Neural crest cell (in vitro differentiated cells): ENCODE measurements at regions not wholly inside any gene's neighbourhood (a gene's known extent, or its start where the extent isn't known, plus 50 kb on each side); places are given as distances from the start of the nearest gene placed in this dataset.
A peak's percentile ranks its signal among the peaks of the same experiment; 100 is the strongest.

ENCODE experiments used
- DNase-seq: peaks from one replicate; pipeline ENCODE4 v3.0.0; 2021; ENCODE audit warnings: low read depth, mixed read lengths, low spot score
- H3K27ac Mint-ChIP-seq: one replicate; pipeline ENCODE4 v1.8.0; 2021; ENCODE audit warnings: mild to moderate bottlenecking, mixed read lengths; ENCODE audit not compliant: unreplicated experiment
- H3K27me3 Mint-ChIP-seq: 2 replicates; pipeline ENCODE4 v1.8.0; 2021; ENCODE audit warnings: low read depth, mild to moderate bottlenecking, mixed read lengths
- H3K36me3 Mint-ChIP-seq: 2 replicates; pipeline ENCODE4 v1.8.0; 2021; ENCODE audit warnings: low read depth, mild to moderate bottlenecking, mixed read lengths
- H3K4me1 Mint-ChIP-seq: 2 replicates; pipeline ENCODE4 v1.8.0; 2021; ENCODE audit warnings: mixed read lengths
- H3K4me3 Mint-ChIP-seq: one replicate; pipeline ENCODE4 v1.8.0; 2021; ENCODE audit warnings: mild to moderate bottlenecking, mixed read lengths
- H3K9me3 Mint-ChIP-seq: 2 replicates; pipeline ENCODE4 v1.8.0; 2021; ENCODE audit warnings: mixed read lengths
- CTCF ChIP-seq: fragments of 200-600 bp; sonication (generic); conservative IDR thresholded peaks from 2 replicates; pipeline ENCODE4 v1.5.0; 2021; ENCODE audit warnings: antibody characterized with exemption, mild to moderate bottlenecking

GRCh38 chr15:70494517-70494851, 268.9 kb downstream of the UACA start:
- Mint-ChIP-seq H3K27ac (no peak overlapping the region), H3K27me3 (no peaks in the 10 kb centered on the region)
- TF ChIP-seq CTCF: no peak

DNA sequence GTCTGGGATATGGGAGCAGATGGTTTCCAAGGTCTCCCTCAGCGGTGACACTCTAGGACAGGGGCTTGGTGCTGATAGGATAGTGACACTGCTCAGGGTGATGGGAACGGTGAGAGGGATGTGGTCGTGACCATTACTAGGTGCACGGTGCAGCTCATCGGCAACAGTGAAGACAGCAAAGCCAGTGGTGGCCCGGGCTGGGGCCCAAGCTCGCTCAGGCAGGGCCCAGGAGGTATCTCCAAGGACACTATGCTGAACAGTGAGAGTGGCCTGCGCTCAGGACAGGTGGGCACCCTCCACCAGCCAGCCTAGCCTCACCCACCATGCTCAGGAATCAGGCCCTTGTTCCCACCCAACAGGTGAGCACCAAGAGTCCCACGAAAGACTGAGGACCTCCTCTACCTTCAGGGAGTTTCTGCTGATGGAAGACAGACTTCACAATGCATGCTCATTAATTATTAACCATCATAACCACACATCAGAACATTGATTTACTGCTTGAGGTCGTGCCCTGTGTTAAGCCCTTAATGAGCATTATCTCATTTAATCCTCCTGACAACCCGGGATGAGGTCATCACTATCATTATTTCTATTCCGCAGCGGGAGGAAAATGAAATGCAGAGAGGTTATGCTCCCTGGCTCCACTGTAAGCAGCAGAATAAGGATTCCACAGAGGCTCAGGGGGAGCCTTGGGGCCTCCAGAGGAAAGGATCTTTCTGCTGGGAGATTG, 269.4 kb downstream of the UACA start:
- Mint-ChIP-seq H3K27me3 (no peaks in the 10 kb centered on the region), H3K9me3 (no peaks in the 10 kb centered on the region), H3K4me1 (peaks cover 17% of the 10 kb centered on the region), H3K27ac (no peak overlapping the region), H3K4me3 (no peak overlapping the region), H3K36me3 (no peaks in the 10 kb centered on the region)
- no peak for DNase-seq
- no peak for TF ChIP-seq CTCF

More at GRCh38 chr15:70494517-70494851, 268.9 kb downstream of the UACA start:
- H3K9me3 Mint-ChIP-seq: no peaks in the 10 kb centered on the region
- no peaks in the 10 kb centered on the region for H3K36me3 Mint-ChIP-seq
- peaks cover 19% of the 10 kb centered on the region for H3K4me1 Mint-ChIP-seq
- DNase-seq: no peak
- H3K4me3 Mint-ChIP-seq: no peak overlapping the region

- Mint-ChIP-seq H3K4me3 (no peak overlapping the region), H3K9me3 (no peaks in the 10 kb centered on the region), H3K27ac (no peak overlapping the region), H3K27me3 (no peaks in the 10 kb centered on the region), H3K4me1 (peaks cover 17% of the 10 kb centered on the region), H3K36me3 (no peaks in the 10 kb centered on the region)
- TF ChIP-seq CTCF: no peak
- no peak for DNase-seq
Observed at GRCh38 chr15:70493376-70493775, 270.0 kb downstream of the UACA start.

GRCh38 chr15:70492240-70493177, 270.8 kb downstream of the UACA start:
- no peaks in the 10 kb centered on the region for H3K36me3 Mint-ChIP-seq
- H3K27ac Mint-ChIP-seq: peak overlapping the region; percentile 89
- no peak for DNase-seq
- no peak overlapping the region for H3K4me3 Mint-ChIP-seq
- H3K4me1 Mint-ChIP-seq: peaks cover 15% of the 10 kb centered on the region
- H3K9me3 Mint-ChIP-seq: no peaks in the 10 kb centered on the region
- no peaks in the 10 kb centered on the region for H3K27me3 Mint-ChIP-seq
- TF ChIP-seq CTCF: no peak

- no peak overlapping the region for H3K4me3 Mint-ChIP-seq
- peaks cover 12% of the 10 kb centered on the region for H3K4me1 Mint-ChIP-seq
- H3K27ac Mint-ChIP-seq: peak overlapping the region; percentile 13
- H3K36me3 Mint-ChIP-seq: no peaks in the 10 kb centered on the region
- H3K27me3 Mint-ChIP-seq: no peaks in the 10 kb centered on the region
- no peak for DNase-seq
- no peaks in the 10 kb centered on the region for H3K9me3 Mint-ChIP-seq
- no peak for TF ChIP-seq CTCF
Observed at GRCh38 chr15:70491641-70492040, 271.7 kb downstream of the UACA start.
